IMR-90 (cell line): ENCODE measurements at regions not wholly inside any gene's neighbourhood (a gene's known extent, or its start where the extent isn't known, plus 50 kb on each side); places are given as distances from the start of the nearest gene placed in this dataset.

Experiments used
- ATAC-seq: fragments of 200-7000 bp; cut with Tn5 transposase; 2 replicates; pipeline ENCODE4 v1.9.1; 2020; ENCODE audit warnings: low read depth, mild to moderate bottlenecking, moderate library complexity
- BruUV-seq: library from RNA; stranded (reverse); fragments of 400-500 nt; replicated peaks from 2 replicates; lab custom pipeline; 2021; lab: Mats Ljungman, UMichigan
- CTCF ChIA-PET: fragments of 300-600 bp; formaldehyde crosslinking; extraction: SDS; loops from one replicate; lab custom pipeline; 2021; ENCODE audit warnings: antibody characterized with exemption; lab: Yijun Ruan, JAX
- POLR2A ChIA-PET: fragments of 300-600 bp; sonication (Branson Sonifier 250); formaldehyde crosslinking; loops from one replicate; lab custom pipeline; 2022; ENCODE audit warnings: antibody characterized with exemption; ENCODE audit not compliant: unreplicated experiment; lab: Charles Lee
- DNase-seq: peaks from one replicate; pipeline ENCODE4 v3.0.0; 2013
- H2AFZ ChIP-seq: replicated peaks from 2 replicates; pipeline ENCODE3; 2013; ENCODE audit warnings: low read length, mild to moderate bottlenecking; ENCODE audit not compliant: poor library complexity
- H2AK5ac ChIP-seq: 2 replicates; pipeline ENCODE4 v1.6.1; 2013; ENCODE audit warnings: low read depth, low read length, inconsistent platforms
- H2AK9ac ChIP-seq: replicated peaks from 2 replicates; pipeline ENCODE3; 2013; ENCODE audit warnings: mild to moderate bottlenecking, low read depth, low read length, moderate library complexity; ENCODE audit not compliant: poor library complexity
- H2BK120ac ChIP-seq: 2 replicates; pipeline ENCODE4 v1.6.1; 2013; ENCODE audit warnings: low read depth, low read length, inconsistent platforms
- H2BK15ac ChIP-seq: 3 replicates; pipeline ENCODE4 v1.6.1; 2013; ENCODE audit warnings: low read depth, low read length, inconsistent platforms
- H2BK20ac ChIP-seq: 2 replicates; pipeline ENCODE4 v1.6.1; 2013; ENCODE audit warnings: low read depth, mild to moderate bottlenecking, inconsistent platforms, low read length, moderate library complexity
- H2BK5ac ChIP-seq: 2 replicates; pipeline ENCODE4 v1.6.1; 2013; ENCODE audit warnings: mild to moderate bottlenecking, low read depth, low read length, inconsistent platforms; ENCODE audit not compliant: poor library complexity, severe bottlenecking
- H3K14ac ChIP-seq: replicated peaks from 2 replicates; pipeline ENCODE4 v1.6.1; 2013; ENCODE audit warnings: low read depth, low read length, inconsistent platforms
- H3K18ac ChIP-seq: 2 replicates; pipeline ENCODE4 v1.6.1; 2013; ENCODE audit warnings: low read depth, low read length, control low read depth
- H3K23ac ChIP-seq: 2 replicates; pipeline ENCODE4 v1.6.1; 2013; ENCODE audit warnings: low read depth, low read length, inconsistent platforms
- H3K27ac ChIP-seq: 2 replicates; pipeline ENCODE4 v1.5.1; 2013; ENCODE audit warnings: mild to moderate bottlenecking, control low read depth, low read length; ENCODE audit not compliant: insufficient read depth
- H3K27me3 ChIP-seq: 2 replicates; pipeline ENCODE4 v1.6.1; 2013; ENCODE audit warnings: low read length; ENCODE audit not compliant: control insufficient read depth, insufficient read depth
- H3K36me3 ChIP-seq: 2 replicates; pipeline ENCODE4 v1.6.1; 2013; ENCODE audit warnings: low read length, mixed read lengths; ENCODE audit not compliant: control insufficient read depth, insufficient read depth
- H3K4ac ChIP-seq: 2 replicates; pipeline ENCODE4 v1.6.1; 2013; ENCODE audit warnings: low read depth, low read length, inconsistent platforms
- H3K4me1 ChIP-seq: 2 replicates; pipeline ENCODE4 v1.6.1; 2013; ENCODE audit warnings: low read length, mixed read lengths; ENCODE audit not compliant: control insufficient read depth, insufficient read depth
- H3K4me2 ChIP-seq: 2 replicates; pipeline ENCODE4 v1.6.1; 2013; ENCODE audit warnings: low read depth, mild to moderate bottlenecking, control low read depth, low read length, moderate library complexity
- H3K4me3 ChIP-seq: 2 replicates; pipeline ENCODE4 v1.5.1; 2013; ENCODE audit warnings: low read depth, mild to moderate bottlenecking, control low read depth, low read length, moderate library complexity; ENCODE audit not compliant: insufficient read depth
- H3K56ac ChIP-seq: 2 replicates; pipeline ENCODE4 v1.6.1; 2013; ENCODE audit warnings: low read length, inconsistent platforms; ENCODE audit not compliant: insufficient read depth; ENCODE audit errors: extremely low read depth
- H3K79me1 ChIP-seq, 2 experiments: 2 replicates each; pipeline ENCODE4 v1.6.1; 2013; ENCODE audit warnings: low read length in 2 of 2, inconsistent platforms in 1 of 2, low read depth in 1 of 2
- H3K9ac ChIP-seq: 2 replicates; pipeline ENCODE4 v1.6.1; 2013; ENCODE audit warnings: low read depth, low read length, control low read depth
- H3K9me1 ChIP-seq: 2 replicates; pipeline ENCODE4 v1.6.1; 2013; ENCODE audit warnings: low read length, inconsistent platforms; ENCODE audit not compliant: insufficient read depth
- H3K9me3 ChIP-seq: 2 replicates; pipeline ENCODE4 v1.6.1; 2013; ENCODE audit warnings: low read length; ENCODE audit not compliant: control insufficient read depth, insufficient read depth
- H4K20me1 ChIP-seq: 2 replicates; pipeline ENCODE4 v1.6.1; 2013; ENCODE audit warnings: low read length, inconsistent platforms; ENCODE audit not compliant: insufficient read depth
- H4K5ac ChIP-seq: 2 replicates; pipeline ENCODE4 v1.6.1; 2013; ENCODE audit warnings: mild to moderate bottlenecking, low read depth, low read length, control low read depth
- H4K8ac ChIP-seq, 2 experiments: 2 replicates each; pipeline ENCODE4 v1.6.1; 2013; ENCODE audit warnings: low read depth in 2 of 2, low read length in 2 of 2, control low read depth in 1 of 2, inconsistent platforms in 1 of 2
- H4K91ac ChIP-seq: 2 replicates; pipeline ENCODE4 v1.6.1; 2013; ENCODE audit warnings: low read depth, low read length, inconsistent platforms; ENCODE audit not compliant: insufficient read depth
- BHLHE40 ChIP-seq: fragments of 150-350 bp; IDR thresholded peaks from 2 replicates; pipeline ENCODE4 v1.6.1; 2016; ENCODE audit warnings: mild to moderate bottlenecking, low read depth, low read length
- CEBPB ChIP-seq: IDR thresholded peaks from 2 replicates; pipeline ENCODE4 v1.6.1; 2012; ENCODE audit warnings: low read depth, low read length, improper control_type of control experiment
- CHD1 ChIP-seq: IDR thresholded peaks from 2 replicates; pipeline ENCODE4 v1.6.1; 2012; ENCODE audit warnings: low read depth, low read length, improper control_type of control experiment
- FOS ChIP-seq: fragments of 150-350 bp; IDR thresholded peaks from 2 replicates; pipeline ENCODE4 v1.6.1; 2016; ENCODE audit warnings: low read depth, low read length
- MAFK ChIP-seq: IDR thresholded peaks from 2 replicates; pipeline ENCODE4 v1.6.1; 2012; ENCODE audit warnings: low read depth, low read length, improper control_type of control experiment
- MAZ ChIP-seq: IDR thresholded peaks from 2 replicates; pipeline ENCODE4 v1.6.1; 2012; ENCODE audit warnings: low read depth, mild to moderate bottlenecking, low read length, improper control_type of control experiment, moderate library complexity, borderline replicate concordance
- MXI1 ChIP-seq: IDR thresholded peaks from 2 replicates; pipeline ENCODE4 v1.6.1; 2012; ENCODE audit warnings: low read depth, mild to moderate bottlenecking, low read length, moderate library complexity, borderline replicate concordance
- NFE2L2 ChIP-seq: fragments of 150-350 bp; IDR thresholded peaks from 2 replicates; pipeline ENCODE4 v1.6.1; 2016; ENCODE audit warnings: low read depth, mild to moderate bottlenecking, low read length
- POLR2A ChIP-seq: IDR thresholded peaks from 2 replicates; pipeline ENCODE4 v1.6.1; 2012; ENCODE audit warnings: mild to moderate bottlenecking, low read depth, low read length
- RAD21 ChIP-seq: IDR thresholded peaks from 2 replicates; pipeline ENCODE4 v1.6.1; 2012; ENCODE audit warnings: low read length, improper control_type of control experiment
- RCOR1 ChIP-seq: IDR thresholded peaks from 2 replicates; pipeline ENCODE4 v1.6.1; 2012; ENCODE audit warnings: mild to moderate bottlenecking, low read length, improper control_type of control experiment; ENCODE audit not compliant: insufficient replicate concordance
- RFX5 ChIP-seq: IDR thresholded peaks from 2 replicates; pipeline ENCODE4 v1.8.0; 2012; ENCODE audit warnings: low read depth, mild to moderate bottlenecking, low read length, moderate library complexity
- SMC3 ChIP-seq: fragments of 150-350 bp; IDR thresholded peaks from 2 replicates; pipeline ENCODE4 v1.6.1; 2016; ENCODE audit warnings: low read depth, mild to moderate bottlenecking, antibody characterized with exemption, low read length, moderate library complexity
- WGBS, 2 experiments: methylation state at CpG; one replicate each; pipeline versions ENCODE4 v1.1.5 to v1.1.7; 2013; ENCODE audit warnings: missing lambda C conversion rate in 2 of 2; ENCODE audit not compliant: insufficient read length in 1 of 2; ENCODE audit errors: extremely low coverage in 2 of 2; 5-methylcytosine and 5-hydroxymethylcytosine counted together
- dilution Hi-C: fragments of 300-500 bp; cut with HindIII; formaldehyde crosslinking; loops from one replicate; pipeline ENCODE4 v1.14.3; 2018; ENCODE audit warnings: low sequenced_read_pairs; ENCODE audit not compliant: unreplicated experiment
- in situ Hi-C: fragments of 300-500 bp; cut with MboI; formaldehyde crosslinking; loops from 3 replicates; pipeline ENCODE4 v1.14.3; 2019; ENCODE audit warnings: low sequenced_read_pairs, inconsistent platforms, mixed read lengths
- intact Hi-C: fragments of 100-400 bp; cut with micrococcal nuclease; formaldehyde crosslinking; loops from 2 replicates; pipeline ENCODE4 v1.10.0; 2022
- TF ChIP-seq, protein P1 (sequence below): fragments of 150-350 bp; IDR thresholded peaks from 2 replicates; pipeline ENCODE4 v1.6.1; 2017; ENCODE audit warnings: mild to moderate bottlenecking, antibody characterized with exemption, low read length, low read depth
- TF ChIP-seq, protein P2 (sequence below): fragments of 150-350 bp; IDR thresholded peaks from 2 replicates; pipeline ENCODE4 v1.6.1; 2016; ENCODE audit warnings: low read depth, mild to moderate bottlenecking, low read length, moderate library complexity, borderline replicate concordance
- TF ChIP-seq, protein P3 (sequence below): conservative IDR thresholded peaks from 2 replicates; pipeline ENCODE4 v1.5.1; 2012; ENCODE audit warnings: mild to moderate bottlenecking, low read depth, low read length, improper control_type of control experiment

DNA sequence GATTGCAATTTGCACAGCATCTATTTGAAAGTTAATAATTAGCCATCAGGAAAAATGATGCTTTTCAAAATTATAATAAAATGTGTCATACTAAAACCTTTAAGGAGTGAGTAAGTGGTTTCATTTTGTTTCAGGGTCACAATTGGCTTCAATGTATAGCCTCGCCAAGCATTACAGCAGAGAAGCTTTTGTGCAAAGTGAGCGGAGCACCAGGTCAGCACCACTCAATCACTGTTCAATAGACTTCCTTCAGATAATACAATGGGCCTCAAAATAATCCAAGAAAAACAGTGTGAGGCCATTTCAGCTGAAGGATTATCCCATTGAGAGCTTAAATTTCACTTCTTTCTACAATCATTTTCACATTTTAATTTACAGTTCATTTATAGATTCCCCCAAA, 409.2 kb upstream of the SLIT2 start:
- H3K27ac ChIP-seq: no peak overlapping the region
- dilution Hi-C loops (no loop called here), intact Hi-C loops (no loop called here), in situ Hi-C loops (no loop called here)
- H2BK120ac ChIP-seq: no peak overlapping the region
- H3K18ac ChIP-seq: no peak overlapping the region
- H3K9me1 ChIP-seq: no peaks in the 10 kb centered on the region
- H2BK15ac ChIP-seq: no peak overlapping the region
- H3K9me3 ChIP-seq: no peaks in the 10 kb centered on the region
- H3K36me3 ChIP-seq: no peaks in the 10 kb centered on the region
- no peak overlapping the region for H3K4me3 ChIP-seq
- WGBS, 2 experiments: no CpG with 5 or more reads among the region's 2 CpGs
- no peak overlapping the region for H2BK5ac ChIP-seq
- no peaks in the 10 kb centered on the region for H4K20me1 ChIP-seq
- no peaks in the 10 kb centered on the region for H3K27me3 ChIP-seq
- H3K4ac ChIP-seq: no peak overlapping the region
- H2AK9ac ChIP-seq: no peak overlapping the region
- H2AK5ac ChIP-seq: no peak overlapping the region; the same call in 1 of the 2 replicates
- H3K4me1 ChIP-seq: no peaks in the 10 kb centered on the region
- H3K79me1 ChIP-seq: no peaks in the 10 kb centered on the region
- POLR2A ChIA-PET: no interaction called here
- no peak for ATAC-seq
- H4K8ac ChIP-seq: no peak overlapping the region
- no peak overlapping the region for H3K23ac ChIP-seq
- TF ChIP-seq, protein P1, sequence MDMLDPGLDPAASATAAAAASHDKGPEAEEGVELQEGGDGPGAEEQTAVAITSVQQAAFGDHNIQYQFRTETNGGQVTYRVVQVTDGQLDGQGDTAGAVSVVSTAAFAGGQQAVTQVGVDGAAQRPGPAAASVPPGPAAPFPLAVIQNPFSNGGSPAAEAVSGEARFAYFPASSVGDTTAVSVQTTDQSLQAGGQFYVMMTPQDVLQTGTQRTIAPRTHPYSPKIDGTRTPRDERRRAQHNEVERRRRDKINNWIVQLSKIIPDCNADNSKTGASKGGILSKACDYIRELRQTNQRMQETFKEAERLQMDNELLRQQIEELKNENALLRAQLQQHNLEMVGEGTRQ: no peak
- TF ChIP-seq RAD21: no peak
- no peak for TF ChIP-seq MAZ
- TF ChIP-seq MXI1: no peak
- TF ChIP-seq CHD1: no peak
- no peak for TF ChIP-seq FOS
- no peak for TF ChIP-seq MAFK
- TF ChIP-seq, protein P2, sequence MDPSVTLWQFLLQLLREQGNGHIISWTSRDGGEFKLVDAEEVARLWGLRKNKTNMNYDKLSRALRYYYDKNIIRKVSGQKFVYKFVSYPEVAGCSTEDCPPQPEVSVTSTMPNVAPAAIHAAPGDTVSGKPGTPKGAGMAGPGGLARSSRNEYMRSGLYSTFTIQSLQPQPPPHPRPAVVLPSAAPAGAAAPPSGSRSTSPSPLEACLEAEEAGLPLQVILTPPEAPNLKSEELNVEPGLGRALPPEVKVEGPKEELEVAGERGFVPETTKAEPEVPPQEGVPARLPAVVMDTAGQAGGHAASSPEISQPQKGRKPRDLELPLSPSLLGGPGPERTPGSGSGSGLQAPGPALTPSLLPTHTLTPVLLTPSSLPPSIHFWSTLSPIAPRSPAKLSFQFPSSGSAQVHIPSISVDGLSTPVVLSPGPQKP: no peak
- TF ChIP-seq POLR2A: no peak
- no peak for TF ChIP-seq BHLHE40
- TF ChIP-seq, protein P3, sequence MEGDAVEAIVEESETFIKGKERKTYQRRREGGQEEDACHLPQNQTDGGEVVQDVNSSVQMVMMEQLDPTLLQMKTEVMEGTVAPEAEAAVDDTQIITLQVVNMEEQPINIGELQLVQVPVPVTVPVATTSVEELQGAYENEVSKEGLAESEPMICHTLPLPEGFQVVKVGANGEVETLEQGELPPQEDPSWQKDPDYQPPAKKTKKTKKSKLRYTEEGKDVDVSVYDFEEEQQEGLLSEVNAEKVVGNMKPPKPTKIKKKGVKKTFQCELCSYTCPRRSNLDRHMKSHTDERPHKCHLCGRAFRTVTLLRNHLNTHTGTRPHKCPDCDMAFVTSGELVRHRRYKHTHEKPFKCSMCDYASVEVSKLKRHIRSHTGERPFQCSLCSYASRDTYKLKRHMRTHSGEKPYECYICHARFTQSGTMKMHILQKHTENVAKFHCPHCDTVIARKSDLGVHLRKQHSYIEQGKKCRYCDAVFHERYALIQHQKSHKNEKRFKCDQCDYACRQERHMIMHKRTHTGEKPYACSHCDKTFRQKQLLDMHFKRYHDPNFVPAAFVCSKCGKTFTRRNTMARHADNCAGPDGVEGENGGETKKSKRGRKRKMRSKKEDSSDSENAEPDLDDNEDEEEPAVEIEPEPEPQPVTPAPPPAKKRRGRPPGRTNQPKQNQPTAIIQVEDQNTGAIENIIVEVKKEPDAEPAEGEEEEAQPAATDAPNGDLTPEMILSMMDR: no peak
- no peak for TF ChIP-seq CEBPB
- no peak for TF ChIP-seq RCOR1
- TF ChIP-seq SMC3: no peak
- TF ChIP-seq NFE2L2: no peak
- TF ChIP-seq RFX5: no peak
- H4K5ac ChIP-seq: no peak overlapping the region
- CTCF ChIA-PET: no interaction called here
- no peak overlapping the region for H3K4me2 ChIP-seq
- no peak for DNase-seq
- H4K91ac ChIP-seq: no peak overlapping the region
- no peak overlapping the region for H3K14ac ChIP-seq
- H3K56ac ChIP-seq: no peak overlapping the region
- H2AFZ ChIP-seq: no peak overlapping the region
- H3K9ac ChIP-seq: no peak overlapping the region
- no peak overlapping the region for H2BK20ac ChIP-seq
- BruUV-seq: no TSS peak
